ENCODE measurements at regions not wholly inside any gene's neighbourhood (a gene's known extent, or its start where the extent isn't known, plus 50 kb on each side); places are given as distances from the start of the nearest gene placed in this dataset.

GRCh38 chr12:107439026-107439738, 246.4 kb upstream of the PWP1 start:
- TF ChIP-seq, protein P1, sequence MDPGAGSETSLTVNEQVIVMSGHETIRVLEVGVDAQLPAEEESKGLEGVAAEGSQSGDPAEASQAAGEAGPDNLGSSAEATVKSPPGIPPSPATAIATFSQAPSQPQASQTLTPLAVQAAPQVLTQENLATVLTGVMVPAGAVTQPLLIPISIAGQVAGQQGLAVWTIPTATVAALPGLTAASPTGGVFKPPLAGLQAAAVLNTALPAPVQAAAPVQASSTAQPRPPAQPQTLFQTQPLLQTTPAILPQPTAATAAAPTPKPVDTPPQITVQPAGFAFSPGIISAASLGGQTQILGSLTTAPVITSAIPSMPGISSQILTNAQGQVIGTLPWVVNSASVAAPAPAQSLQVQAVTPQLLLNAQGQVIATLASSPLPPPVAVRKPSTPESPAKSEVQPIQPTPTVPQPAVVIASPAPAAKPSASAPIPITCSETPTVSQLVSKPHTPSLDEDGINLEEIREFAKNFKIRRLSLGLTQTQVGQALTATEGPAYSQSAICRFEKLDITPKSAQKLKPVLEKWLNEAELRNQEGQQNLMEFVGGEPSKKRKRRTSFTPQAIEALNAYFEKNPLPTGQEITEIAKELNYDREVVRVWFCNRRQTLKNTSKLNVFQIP (CRISPR knock-in tag; IDR thresholded peaks at IDR 0.05; ENCODE audit: borderline replicate concordance, low read depth): no peak
- no peak for TF ChIP-seq SNAI2 (CRISPR knock-in tag; IDR thresholded peaks at IDR 0.05)
- no peak for TF ChIP-seq BACH2 (CRISPR knock-in tag; IDR thresholded peaks at IDR 0.05; ENCODE audit: borderline replicate concordance)
- no peak for TF ChIP-seq GLIS3 (CRISPR knock-in tag; IDR thresholded peaks at IDR 0.05)
- TF ChIP-seq ISL1 (CRISPR knock-in tag; IDR thresholded peaks at IDR 0.05): no peak
- no peak for TF ChIP-seq ZNF70 (CRISPR knock-in tag; IDR thresholded peaks at IDR 0.05)
- TF ChIP-seq PPARA (CRISPR knock-in tag; IDR thresholded peaks at IDR 0.05; ENCODE audit: borderline replicate concordance): no peak
- no peak for TF ChIP-seq CREB5 (CRISPR knock-in tag; IDR thresholded peaks at IDR 0.05; ENCODE audit: low read depth)
- TF ChIP-seq CSDC2 (CRISPR knock-in tag; IDR thresholded peaks at IDR 0.05): no peak
- no peak for TF ChIP-seq OSR1 (CRISPR knock-in tag; IDR thresholded peaks at IDR 0.05)
- no peak for TF ChIP-seq TOX (CRISPR knock-in tag; IDR thresholded peaks at IDR 0.05; ENCODE audit: borderline replicate concordance)
- no peak for TF ChIP-seq TCF4 (CRISPR knock-in tag; IDR thresholded peaks at IDR 0.05; ENCODE audit: borderline replicate concordance)
- no peak for TF ChIP-seq TSHZ2 (CRISPR knock-in tag; IDR thresholded peaks at IDR 0.05)
- no peak for TF ChIP-seq PATZ1 (CRISPR knock-in tag; IDR thresholded peaks at IDR 0.05; ENCODE audit: borderline replicate concordance)
- no peak for TF ChIP-seq ZC3H10 (CRISPR knock-in tag; IDR thresholded peaks at IDR 0.05)
- TF ChIP-seq ARNTL (CRISPR knock-in tag; IDR thresholded peaks at IDR 0.05; ENCODE audit: borderline replicate concordance, low read depth): no peak
- TF ChIP-seq CSRNP3 (CRISPR knock-in tag; IDR thresholded peaks at IDR 0.05): no peak
- no peak for TF ChIP-seq ZNF565 (CRISPR knock-in tag; conservative IDR thresholded peaks at IDR 0.05; ENCODE audit: low read depth)
- no peak for ATAC-seq

DNA sequence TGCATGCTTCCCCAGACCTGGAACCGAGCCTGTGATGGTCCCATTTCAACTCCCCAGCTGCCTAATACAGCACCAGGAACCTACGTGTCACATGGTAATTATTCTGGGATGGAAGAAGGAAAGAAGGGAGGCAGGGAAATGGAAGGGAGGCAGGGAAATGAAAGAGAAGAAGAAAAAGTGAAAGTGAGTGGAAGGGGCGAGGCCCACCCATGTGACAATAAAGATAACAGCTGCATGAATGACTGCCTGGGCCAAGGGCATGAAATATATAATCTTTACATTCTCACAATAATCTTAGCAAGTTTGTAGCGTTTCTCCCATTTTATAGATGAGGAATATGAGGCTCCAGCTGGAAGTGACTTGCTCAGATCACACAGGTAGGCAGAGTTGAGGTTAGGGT, 245.0 kb upstream of the PWP1 start:
- TF ChIP-seq TCF4 (CRISPR knock-in tag; IDR thresholded peaks at IDR 0.05; ENCODE audit: borderline replicate concordance): no peak
- TF ChIP-seq ZC3H10 (CRISPR knock-in tag; IDR thresholded peaks at IDR 0.05): no peak
- TF ChIP-seq ZFP3 (CRISPR knock-in tag; IDR thresholded peaks at IDR 0.05): no peak
- TF ChIP-seq CREB5 (CRISPR knock-in tag; IDR thresholded peaks at IDR 0.05; ENCODE audit: low read depth): no peak
- no peak for TF ChIP-seq BACH2 (CRISPR knock-in tag; IDR thresholded peaks at IDR 0.05; ENCODE audit: borderline replicate concordance)
- TF ChIP-seq ARNTL (CRISPR knock-in tag; IDR thresholded peaks at IDR 0.05; ENCODE audit: borderline replicate concordance, low read depth): no peak
- no peak for TF ChIP-seq CSRNP3 (CRISPR knock-in tag; IDR thresholded peaks at IDR 0.05)
- no peak for TF ChIP-seq ZFP30 (CRISPR knock-in tag; IDR thresholded peaks at IDR 0.05)
- no peak for TF ChIP-seq ZNF8 (CRISPR knock-in tag; IDR thresholded peaks at IDR 0.05)
- no peak for TF ChIP-seq ZNF70 (CRISPR knock-in tag; IDR thresholded peaks at IDR 0.05)
- TF ChIP-seq ISL1 (CRISPR knock-in tag; IDR thresholded peaks at IDR 0.05): no peak
- no peak for ATAC-seq
